Suprapubic skin (tissue), 4 donors: ENCODE measurements at regions not wholly inside any gene's neighbourhood (a gene's known extent, or its start where the extent isn't known, plus 50 kb on each side); places are given as distances from the start of the nearest gene placed in this dataset.

Experiments
- DNase-seq, 2 donors: peaks; one replicate each; pipeline ENCODE4 v3.0.0-alpha.2; 2019; ENCODE audit warnings: low spot score in 2 of 2
- H3K27ac ChIP-seq: fragments of 200-600 bp; sonication (generic); one replicate; pipeline ENCODE4 v1.5.1; 2019
- H3K27me3 ChIP-seq: fragments of 200-600 bp; sonication (generic); one replicate; pipeline ENCODE4 v1.5.1; 2019
- H3K36me3 ChIP-seq: fragments of 200-600 bp; sonication (generic); one replicate; pipeline ENCODE4 v1.5.1; 2019
- H3K4me1 ChIP-seq: fragments of 200-600 bp; sonication (generic); one replicate; pipeline ENCODE4 v1.5.1; 2019
- H3K4me3 ChIP-seq: fragments of 200-600 bp; sonication (generic); one replicate; pipeline ENCODE4 v1.5.1; 2019; ENCODE audit warnings: mild to moderate bottlenecking
- H3K9me3 ChIP-seq: fragments of 200-600 bp; sonication (generic); one replicate; pipeline ENCODE4 v1.5.1; 2019
- EP300 ChIP-seq: sonication (generic); formaldehyde crosslinking; IDR thresholded peaks from one replicate; pipeline ENCODE4 v1.6.1; 2017; ENCODE audit warnings: antibody characterized with exemption
- POLR2A ChIP-seq, 2 donors: fragments of 450-650 bp; IDR thresholded peaks; one replicate each; pipeline ENCODE4 v1.6.1; 2017; ENCODE audit warnings: antibody characterized with exemption in 2 of 2, mild to moderate bottlenecking in 2 of 2, moderate library complexity in 2 of 2
- POLR2AphosphoS5 ChIP-seq, 3 donors: sonication (generic); formaldehyde crosslinking; IDR thresholded peaks; one replicate each; pipeline ENCODE4 v1.6.1; 2017; ENCODE audit warnings: antibody characterized with exemption in 3 of 3
- WGBS: methylation state at CpG from one replicate; pipeline ENCODE4 v1.1.5; 2018; 5-methylcytosine and 5-hydroxymethylcytosine counted together
- TF ChIP-seq, protein P1 (sequence below), 2 donors: fragments of 200-600 bp in 1 of 2; fragments of 450-650 bp in 1 of 2; sonication (generic) in 1 of 2; IDR thresholded peaks; one replicate each; pipeline ENCODE4 v1.5.1; 2016 to 2019; ENCODE audit warnings: antibody characterized with exemption in 2 of 2, mild to moderate bottlenecking in 1 of 2, moderate library complexity in 1 of 2

DNA sequence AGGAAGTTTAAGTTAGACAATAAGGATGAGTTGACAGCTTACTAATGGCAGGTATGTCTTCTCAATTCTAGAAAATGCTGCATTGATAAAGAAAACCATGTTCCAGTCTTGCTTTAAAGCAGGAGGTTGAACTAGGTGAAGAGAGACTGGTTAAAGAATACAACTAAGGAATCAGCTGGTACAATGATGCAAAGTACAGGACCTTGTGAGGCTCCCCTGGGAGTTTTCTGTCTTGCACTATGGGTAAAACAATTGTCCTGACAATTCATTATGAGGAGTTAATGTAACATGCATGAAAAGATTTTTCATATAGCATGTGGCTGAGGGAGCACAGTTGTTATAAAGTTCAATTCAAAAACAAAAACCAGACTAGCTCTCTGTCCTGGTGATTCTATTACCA lies 157.2 kb downstream of the BMP2 start:
- Histone ChIP-seq H3K9me3 (no peaks in the 10 kb centered on the region), H3K36me3 (no peaks in the 10 kb centered on the region), H3K27ac (no peak overlapping the region), H3K4me3 (no peak overlapping the region), H3K4me1 (peaks cover 27% of the 10 kb centered on the region), H3K27me3 (no peaks in the 10 kb centered on the region)
- TF ChIP-seq POLR2A (IDR thresholded peaks at IDR 0.05) (no peak), POLR2AphosphoS5 (IDR thresholded peaks at IDR 0.05) (no peak), EP300 (no peak)
- TF ChIP-seq, protein P1, sequence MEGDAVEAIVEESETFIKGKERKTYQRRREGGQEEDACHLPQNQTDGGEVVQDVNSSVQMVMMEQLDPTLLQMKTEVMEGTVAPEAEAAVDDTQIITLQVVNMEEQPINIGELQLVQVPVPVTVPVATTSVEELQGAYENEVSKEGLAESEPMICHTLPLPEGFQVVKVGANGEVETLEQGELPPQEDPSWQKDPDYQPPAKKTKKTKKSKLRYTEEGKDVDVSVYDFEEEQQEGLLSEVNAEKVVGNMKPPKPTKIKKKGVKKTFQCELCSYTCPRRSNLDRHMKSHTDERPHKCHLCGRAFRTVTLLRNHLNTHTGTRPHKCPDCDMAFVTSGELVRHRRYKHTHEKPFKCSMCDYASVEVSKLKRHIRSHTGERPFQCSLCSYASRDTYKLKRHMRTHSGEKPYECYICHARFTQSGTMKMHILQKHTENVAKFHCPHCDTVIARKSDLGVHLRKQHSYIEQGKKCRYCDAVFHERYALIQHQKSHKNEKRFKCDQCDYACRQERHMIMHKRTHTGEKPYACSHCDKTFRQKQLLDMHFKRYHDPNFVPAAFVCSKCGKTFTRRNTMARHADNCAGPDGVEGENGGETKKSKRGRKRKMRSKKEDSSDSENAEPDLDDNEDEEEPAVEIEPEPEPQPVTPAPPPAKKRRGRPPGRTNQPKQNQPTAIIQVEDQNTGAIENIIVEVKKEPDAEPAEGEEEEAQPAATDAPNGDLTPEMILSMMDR (IDR thresholded peaks at IDR 0.05): no peak
- no peak for DNase-seq

DNA sequence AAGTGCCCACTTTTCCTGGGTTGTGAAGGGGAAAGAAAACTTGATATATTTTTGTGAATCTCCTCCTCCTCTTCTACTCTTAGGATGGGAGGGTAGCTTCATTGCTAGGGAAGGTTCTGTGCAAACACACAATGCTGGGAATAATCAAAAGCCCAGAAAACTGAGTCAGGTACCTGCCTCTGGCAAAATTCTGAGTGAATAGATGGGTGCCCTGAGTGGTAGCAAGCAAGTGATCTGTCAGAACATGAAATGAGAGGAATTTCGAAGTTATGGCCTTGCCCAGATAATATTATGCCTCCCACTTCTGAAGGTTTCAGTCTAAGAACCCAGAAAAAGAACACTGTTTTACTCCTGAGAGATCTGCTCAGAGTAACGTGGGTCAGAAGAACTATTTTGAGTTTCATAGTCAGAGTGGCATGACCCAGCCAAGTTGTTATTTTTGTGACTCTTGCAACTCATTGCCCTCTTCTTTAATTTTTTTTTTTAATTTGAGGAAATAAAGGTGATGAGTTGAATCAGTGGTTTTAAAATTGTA lies 158.3 kb downstream of the BMP2 start:
- Histone ChIP-seq H3K27me3 (no peaks in the 10 kb centered on the region), H3K4me1 (peaks cover 19% of the 10 kb centered on the region), H3K27ac (no peak overlapping the region), H3K9me3 (no peaks in the 10 kb centered on the region), H3K36me3 (no peaks in the 10 kb centered on the region), H3K4me3 (no peak overlapping the region)
- TF ChIP-seq POLR2AphosphoS5 (IDR thresholded peaks at IDR 0.05) (no peak), POLR2A (IDR thresholded peaks at IDR 0.05) (no peak)
- TF ChIP-seq, protein P1 (IDR thresholded peaks at IDR 0.05): no peak
- no peak for DNase-seq
- WGBS: 35% methylated on average over 2 of the region's 2 CpGs

DNA sequence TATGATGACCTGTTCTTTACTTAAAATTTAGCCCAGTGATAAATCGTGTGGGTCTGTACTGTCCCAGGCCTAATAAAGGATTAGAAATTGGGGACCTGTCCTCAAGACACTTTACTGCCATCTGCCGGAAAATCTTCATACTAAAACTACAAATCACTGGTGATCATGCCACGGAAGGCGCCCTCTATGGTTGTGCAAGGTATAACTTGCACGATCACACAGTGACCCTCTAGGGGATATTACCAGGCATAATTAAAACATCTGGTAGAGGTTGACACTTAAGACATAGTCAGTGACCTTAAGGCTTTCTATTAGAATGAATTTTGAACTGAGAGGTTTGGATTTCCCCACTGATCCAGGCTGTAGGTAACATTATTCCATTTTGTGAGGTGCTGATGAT lies 172.6 kb downstream of the BMP2 start:
- 55% methylated on average over 5 of the region's 5 CpGs for WGBS
- Histone ChIP-seq H3K4me3 (no peak overlapping the region), H3K36me3 (no peaks in the 10 kb centered on the region), H3K4me1 (no peaks in the 10 kb centered on the region), H3K9me3 (no peaks in the 10 kb centered on the region), H3K27me3 (no peaks in the 10 kb centered on the region), H3K27ac (no peak overlapping the region)
- no peak for DNase-seq
- no peak for TF ChIP-seq POLR2A (IDR thresholded peaks at IDR 0.05)
- TF ChIP-seq EP300: no peak
- TF ChIP-seq POLR2AphosphoS5 (IDR thresholded peaks at IDR 0.05): no peak
- TF ChIP-seq, protein P1 (IDR thresholded peaks at IDR 0.05): no peak

DNA sequence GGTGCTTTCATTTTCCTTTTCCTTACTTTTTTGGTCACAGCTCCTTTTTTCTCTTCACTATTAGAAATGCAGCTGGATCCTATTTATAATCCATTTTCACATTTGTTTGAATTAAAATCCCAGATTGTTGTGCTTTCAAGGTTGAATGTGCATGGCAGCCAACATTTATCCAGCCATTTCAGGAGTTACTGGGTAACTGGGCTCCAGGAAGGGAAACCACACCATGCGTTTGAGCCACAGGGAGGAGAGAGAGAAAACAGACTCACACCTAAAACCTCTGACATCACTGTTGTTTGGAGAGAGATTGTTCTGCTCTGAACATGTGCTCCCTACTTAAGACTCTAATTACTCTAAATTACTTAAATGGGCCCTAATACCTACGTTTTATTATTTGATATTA lies 173.4 kb downstream of the BMP2 start:
- 38% methylated on average over 2 of the region's 2 CpGs for WGBS

DNA sequence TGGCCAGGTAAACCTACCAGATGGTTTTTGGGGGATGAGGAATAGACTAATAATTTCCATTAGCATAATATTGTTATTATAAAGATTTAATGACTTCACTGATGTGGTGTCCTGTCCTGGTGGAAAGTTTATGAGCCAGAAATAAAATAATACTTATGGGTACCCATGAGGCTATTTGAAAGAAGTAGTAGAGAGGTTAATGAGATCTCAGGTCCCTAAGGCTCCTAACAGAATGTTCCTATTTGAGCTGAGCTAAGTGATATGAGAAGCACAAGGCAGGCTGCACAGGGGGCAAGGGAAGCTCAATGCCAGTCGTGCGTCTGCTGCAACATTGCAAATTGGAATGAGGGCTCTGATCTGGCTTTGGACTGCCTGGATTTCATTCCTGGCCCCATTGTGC lies 174.1 kb downstream of the BMP2 start:
- Histone ChIP-seq H3K4me1 (no peaks in the 10 kb centered on the region), H3K27me3 (no peaks in the 10 kb centered on the region), H3K36me3 (no peaks in the 10 kb centered on the region), H3K4me3 (no peak overlapping the region), H3K9me3 (no peaks in the 10 kb centered on the region), H3K27ac (no peak overlapping the region)
- no peak for DNase-seq
- WGBS: 88% methylated on average over 2 of the region's 2 CpGs
- no peak for TF ChIP-seq POLR2AphosphoS5 (IDR thresholded peaks at IDR 0.05)

More for the DNA sequence above, 173.4 kb downstream of the BMP2 start:
- Histone ChIP-seq H3K4me3 (no peak overlapping the region), H3K27ac (no peak overlapping the region), H3K4me1 (no peaks in the 10 kb centered on the region), H3K9me3 (no peaks in the 10 kb centered on the region), H3K27me3 (no peaks in the 10 kb centered on the region), H3K36me3 (no peaks in the 10 kb centered on the region)
- no peak for TF ChIP-seq POLR2AphosphoS5 (IDR thresholded peaks at IDR 0.05)
- TF ChIP-seq POLR2A (IDR thresholded peaks at IDR 0.05): no peak
- TF ChIP-seq, protein P1 (IDR thresholded peaks at IDR 0.05): no peak
- TF ChIP-seq EP300: no peak
- no peak for DNase-seq

DNA sequence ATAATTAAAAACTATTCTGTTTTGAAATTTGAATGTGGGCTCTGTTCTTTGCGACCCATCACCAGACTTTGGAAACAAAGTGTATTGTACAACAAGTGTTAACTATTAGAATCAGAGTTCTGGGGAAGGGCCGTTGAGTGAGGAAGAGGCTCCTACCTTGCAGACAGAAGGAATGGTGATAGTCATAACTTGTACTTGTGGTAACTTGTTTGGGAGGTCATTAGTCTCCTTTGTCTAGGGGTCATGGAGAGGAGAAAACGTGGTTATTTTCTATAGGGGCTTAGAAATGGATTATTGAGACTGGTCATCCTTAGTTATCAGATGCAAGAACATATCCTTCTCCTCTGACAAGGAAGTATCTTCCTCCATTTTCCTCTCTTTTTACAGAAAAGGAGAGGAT lies 174.8 kb downstream of the BMP2 start:
- WGBS: 83% methylated on average over 3 of the region's 3 CpGs
- Histone ChIP-seq H3K27ac (no peak overlapping the region), H3K9me3 (no peaks in the 10 kb centered on the region), H3K4me3 (no peak overlapping the region), H3K36me3 (no peaks in the 10 kb centered on the region), H3K4me1 (no peaks in the 10 kb centered on the region), H3K27me3 (no peaks in the 10 kb centered on the region)
- no peak for DNase-seq
- TF ChIP-seq, protein P1 (IDR thresholded peaks at IDR 0.05): no peak
- TF ChIP-seq EP300 (no peak), POLR2AphosphoS5 (IDR thresholded peaks at IDR 0.05) (no peak), POLR2A (IDR thresholded peaks at IDR 0.05) (no peak)
